Activated naive CD8-positive, alpha-beta T cell treated with anti-CD3 and anti-CD28 coated beads, Interleukin-2, amount 50 U/mL, for 24 hours (primary cell): ENCODE measurements at regions not wholly inside any gene's neighbourhood (a gene's known extent, or its start where the extent isn't known, plus 50 kb on each side); places are given as distances from the start of the nearest gene placed in this dataset.

Experiments
- ATAC-seq: fragments of 150-1000 bp; cut with Tn5 transposase; one replicate; pipeline ENCODE4 v1.10.0; 2021
- DNase-seq: peaks from one replicate; pipeline ENCODE4 v3.0.0; 2021
- H3K27ac Mint-ChIP-seq: one replicate; pipeline ENCODE4 v1.8.0; 2021; ENCODE audit warnings: mild to moderate bottlenecking, mixed read lengths
- H3K27me3 Mint-ChIP-seq: one replicate; pipeline ENCODE4 v1.8.0; 2021; ENCODE audit warnings: mixed read lengths
- H3K36me3 Mint-ChIP-seq: one replicate; pipeline ENCODE4 v1.8.0; 2021; ENCODE audit warnings: low read depth, mixed read lengths
- H3K4me1 Mint-ChIP-seq: one replicate; pipeline ENCODE4 v1.8.0; 2021; ENCODE audit warnings: mixed read lengths
- H3K4me3 Mint-ChIP-seq: one replicate; pipeline ENCODE4 v1.8.0; 2021; ENCODE audit warnings: mild to moderate bottlenecking, moderate library complexity, mixed read lengths
- H3K9me3 Mint-ChIP-seq: one replicate; pipeline ENCODE4 v1.8.0; 2021; ENCODE audit warnings: mixed read lengths

DNA sequence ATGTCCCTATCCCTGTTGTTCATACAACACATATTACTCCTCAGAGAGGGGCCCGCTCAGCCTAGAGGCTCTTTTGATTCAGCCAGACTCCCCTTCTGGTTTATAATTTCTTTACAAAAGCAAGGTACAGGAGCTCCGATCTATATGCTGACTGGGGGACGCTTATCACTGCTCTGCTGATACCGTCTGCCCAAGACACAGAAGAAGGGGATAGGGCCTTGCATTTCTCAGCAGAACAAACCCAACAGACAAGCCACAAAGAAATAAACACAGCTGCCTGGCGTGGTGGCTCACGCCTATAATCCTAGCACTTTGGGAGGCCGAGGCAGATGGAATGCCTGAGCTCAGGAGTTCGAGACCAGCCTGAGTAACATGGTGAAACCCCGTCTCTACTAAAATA is 109.9 kb upstream of the AKIP1 start:
- Mint-ChIP-seq H3K36me3 (no peaks in the 10 kb centered on the region), H3K4me3 (no peak overlapping the region), H3K27me3 (peaks cover 6% of the 10 kb centered on the region), H3K9me3 (no peaks in the 10 kb centered on the region), H3K4me1 (no peaks in the 10 kb centered on the region), H3K27ac (no peak overlapping the region)
- DNase-seq (no peak), ATAC-seq (no peak)

DNA sequence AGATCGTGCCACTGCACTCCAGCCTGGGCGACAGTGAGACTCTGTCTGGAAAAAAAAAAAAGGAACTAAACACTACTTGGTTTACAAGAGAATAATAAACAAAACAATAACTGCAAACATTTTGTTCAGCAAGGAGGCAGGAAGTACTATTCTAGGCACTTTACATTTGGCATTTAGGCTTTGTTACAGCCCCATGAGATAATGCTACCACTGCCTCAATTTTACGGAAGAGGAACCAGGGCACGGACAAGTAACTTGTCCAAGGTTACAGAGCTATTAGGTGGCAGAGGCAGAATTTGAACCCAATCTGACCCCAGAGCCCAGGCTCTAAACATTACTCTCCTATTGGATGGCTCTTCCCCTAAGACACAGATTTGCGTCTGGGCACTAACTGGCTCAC is 108.7 kb upstream of the AKIP1 start:
- Mint-ChIP-seq H3K9me3 (no peaks in the 10 kb centered on the region), H3K36me3 (no peaks in the 10 kb centered on the region), H3K27me3 (peaks cover 6% of the 10 kb centered on the region), H3K4me1 (no peaks in the 10 kb centered on the region), H3K4me3 (no peak overlapping the region), H3K27ac (no peak overlapping the region)
- ATAC-seq = no peak
- DNase-seq = no peak

DNA sequence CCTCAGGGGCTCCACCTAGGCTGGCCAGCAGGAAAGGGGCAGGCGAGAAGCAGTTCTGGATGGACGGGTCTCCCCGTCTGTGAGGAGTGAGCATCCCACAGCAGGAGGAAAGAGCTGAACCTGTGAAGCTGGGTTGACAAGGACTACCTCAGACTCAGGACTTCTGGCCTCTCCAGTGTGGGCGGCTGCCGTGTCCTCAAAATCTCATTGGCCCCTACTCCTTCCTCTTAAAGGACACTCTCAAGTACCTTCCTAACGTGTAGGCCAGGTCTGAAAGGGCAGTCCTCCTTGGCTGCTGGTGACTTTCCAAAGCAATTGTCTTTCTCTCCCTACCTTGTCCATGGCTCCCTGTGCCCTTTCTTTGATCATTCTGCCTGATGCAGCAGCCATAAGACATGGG is 107.0 kb upstream of the AKIP1 start:
- H3K9me3 Mint-ChIP-seq = no peaks in the 10 kb centered on the region
- DNase-seq = no peak

DNA sequence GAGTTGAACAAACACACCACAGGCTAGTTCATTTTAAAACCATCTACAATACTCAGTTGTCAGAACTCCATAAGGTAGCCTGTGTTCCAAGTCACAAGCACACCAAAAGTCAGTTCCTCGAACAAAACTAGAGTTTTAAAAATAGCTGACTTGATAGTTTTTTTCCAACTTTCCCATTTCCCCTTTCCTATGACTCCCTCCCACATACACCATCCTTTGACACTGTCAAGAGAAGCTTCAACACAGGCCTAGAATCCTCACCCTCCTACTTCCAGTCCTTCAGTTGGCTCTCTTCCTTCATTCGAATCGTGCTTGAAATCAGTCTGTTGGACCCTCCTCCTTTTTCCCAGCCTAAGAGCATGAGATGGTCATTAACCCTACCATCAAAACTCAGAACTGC is 105.7 kb upstream of the AKIP1 start:
- Mint-ChIP-seq H3K27me3 (peaks cover 11% of the 10 kb centered on the region), H3K4me3 (no peak overlapping the region), H3K36me3 (no peaks in the 10 kb centered on the region), H3K9me3 (no peaks in the 10 kb centered on the region), H3K27ac (no peak overlapping the region), H3K4me1 (peaks cover 3% of the 10 kb centered on the region)
- ATAC-seq (no peak), DNase-seq (no peak)

More for the DNA sequence above, 107.0 kb upstream of the AKIP1 start:
- Mint-ChIP-seq H3K27ac (no peak overlapping the region), H3K4me1 (no peaks in the 10 kb centered on the region), H3K36me3 (no peaks in the 10 kb centered on the region), H3K27me3 (peaks cover under 1% of the 10 kb centered on the region), H3K4me3 (no peak overlapping the region)
- ATAC-seq = no peak

DNA sequence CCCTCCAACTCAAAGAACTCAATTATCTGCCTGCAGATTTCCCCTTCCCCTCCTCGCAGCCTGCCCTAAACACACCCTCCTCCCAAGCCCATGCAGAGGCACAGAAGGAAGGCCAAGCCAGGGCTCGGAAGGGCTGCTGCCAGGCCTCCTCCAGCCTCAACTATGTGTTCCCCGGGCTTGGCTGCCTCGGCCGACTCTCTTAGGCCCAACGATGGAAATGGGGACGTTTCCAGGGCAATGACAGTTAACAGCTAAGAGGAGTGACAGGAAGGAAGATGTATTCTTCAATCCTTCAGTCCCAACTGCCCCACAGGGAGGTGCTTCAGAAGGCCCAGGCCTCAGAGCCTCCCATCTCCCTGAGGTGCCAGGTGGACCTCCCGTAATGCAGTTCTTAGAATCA is 104.0 kb upstream of the AKIP1 start:
- Mint-ChIP-seq H3K4me1 (peaks cover 7% of the 10 kb centered on the region), H3K4me3 (no peak overlapping the region), H3K9me3 (no peaks in the 10 kb centered on the region), H3K27ac (no peak overlapping the region), H3K36me3 (no peaks in the 10 kb centered on the region), H3K27me3 (peaks cover 16% of the 10 kb centered on the region)
- DNase-seq (no peak), ATAC-seq (no peak)

DNA sequence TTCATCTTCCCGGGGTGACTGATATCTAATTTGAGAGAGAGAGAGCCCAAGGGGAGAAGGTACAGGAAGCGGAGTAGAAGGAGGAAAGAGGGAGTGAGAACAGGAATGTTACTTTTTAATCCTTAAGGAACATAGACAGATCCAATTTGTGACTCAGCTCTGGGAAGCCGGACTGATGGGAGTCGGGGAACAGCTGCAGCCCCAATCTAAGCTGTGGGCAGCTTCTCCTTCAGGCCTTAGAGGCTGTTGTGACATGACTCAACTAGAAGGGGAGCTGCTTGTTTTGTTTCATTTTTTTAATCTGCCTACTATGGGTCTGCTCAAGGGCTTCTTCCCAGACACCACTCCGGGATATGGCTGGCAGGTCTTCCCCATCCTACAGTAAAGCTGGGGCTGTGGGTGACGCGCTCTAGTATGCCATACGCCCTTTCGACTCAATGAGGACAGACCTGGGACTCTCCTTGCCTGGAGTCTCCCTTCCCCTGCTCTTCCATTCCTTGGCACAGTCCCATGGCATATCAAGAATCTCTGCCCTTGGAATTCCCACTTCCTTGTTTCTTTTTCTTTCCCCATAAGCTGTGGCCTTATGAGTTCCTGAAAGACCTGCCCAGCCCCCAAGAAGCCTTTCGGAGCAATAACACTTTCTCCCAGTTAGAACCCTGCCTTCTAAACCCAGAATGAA is 103.3 kb upstream of the AKIP1 start:
- Mint-ChIP-seq H3K36me3 (no peaks in the 10 kb centered on the region), H3K4me3 (no peak overlapping the region), H3K27me3 (peaks cover 16% of the 10 kb centered on the region), H3K9me3 (no peaks in the 10 kb centered on the region), H3K27ac (no peak overlapping the region), H3K4me1 (peaks cover 7% of the 10 kb centered on the region)
- no peak for ATAC-seq
- DNase-seq = no peak

DNA sequence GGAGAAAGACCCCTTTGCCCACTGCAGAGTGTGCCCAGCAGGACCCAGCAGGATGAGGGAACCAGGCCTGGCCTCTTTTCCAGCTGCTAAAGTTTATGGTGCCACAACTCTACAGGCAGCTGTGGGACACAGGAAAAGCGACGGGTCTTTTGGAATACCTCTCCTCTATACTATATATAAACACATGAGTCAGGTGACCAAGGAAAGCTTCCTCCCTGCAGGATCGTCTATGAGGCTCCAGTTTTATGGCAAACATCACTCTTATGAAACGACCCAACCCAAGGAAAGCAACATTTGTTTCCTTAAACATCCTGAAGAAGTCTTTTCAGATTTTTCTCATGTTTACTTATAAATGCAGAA is 102.8 kb upstream of the AKIP1 start:
- no peaks in the 10 kb centered on the region for H3K9me3 Mint-ChIP-seq

DNA sequence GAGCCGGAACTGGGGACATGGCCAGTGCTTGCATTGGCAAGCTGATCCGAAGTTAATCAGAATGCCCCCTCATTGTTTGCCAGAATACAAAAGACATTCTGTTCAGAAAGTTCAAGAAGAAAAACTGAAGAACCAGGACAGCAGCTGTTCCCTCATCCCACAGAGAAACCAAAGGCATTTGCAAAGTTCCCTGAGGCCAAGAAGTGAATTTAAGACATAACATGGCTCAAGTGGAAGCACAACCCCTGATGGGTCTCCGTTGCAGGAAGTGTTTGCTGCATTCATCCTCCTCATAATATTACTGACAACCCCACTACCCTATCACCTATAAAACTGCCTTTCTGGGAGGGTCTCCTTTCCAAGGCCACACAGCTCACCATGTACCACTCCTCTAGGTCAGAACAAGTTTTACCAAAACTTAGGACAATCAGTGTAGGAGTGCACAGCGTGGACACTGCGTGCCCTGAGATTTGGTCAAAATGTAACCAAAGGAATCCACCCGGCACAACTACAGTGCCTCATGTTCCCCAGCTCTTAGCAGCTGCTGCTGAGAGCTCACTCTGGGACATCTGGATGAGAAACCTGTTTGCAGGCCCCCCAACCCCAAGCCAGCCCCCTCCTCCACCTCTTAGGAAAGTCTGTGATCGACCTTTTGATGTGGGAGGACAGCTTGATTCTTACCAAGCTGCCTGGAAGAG is 101.6 kb upstream of the AKIP1 start:
- no peak for DNase-seq
- peaks cover 16% of the 10 kb centered on the region for H3K27me3 Mint-ChIP-seq

More for the DNA sequence above, 102.8 kb upstream of the AKIP1 start:
- peaks cover 16% of the 10 kb centered on the region for H3K27me3 Mint-ChIP-seq
- ATAC-seq (no peak), DNase-seq (no peak)
- no peaks in the 10 kb centered on the region for H3K36me3 Mint-ChIP-seq
- H3K27ac Mint-ChIP-seq = no peak overlapping the region
- no peak overlapping the region for H3K4me3 Mint-ChIP-seq
- peaks cover 7% of the 10 kb centered on the region for H3K4me1 Mint-ChIP-seq

DNA sequence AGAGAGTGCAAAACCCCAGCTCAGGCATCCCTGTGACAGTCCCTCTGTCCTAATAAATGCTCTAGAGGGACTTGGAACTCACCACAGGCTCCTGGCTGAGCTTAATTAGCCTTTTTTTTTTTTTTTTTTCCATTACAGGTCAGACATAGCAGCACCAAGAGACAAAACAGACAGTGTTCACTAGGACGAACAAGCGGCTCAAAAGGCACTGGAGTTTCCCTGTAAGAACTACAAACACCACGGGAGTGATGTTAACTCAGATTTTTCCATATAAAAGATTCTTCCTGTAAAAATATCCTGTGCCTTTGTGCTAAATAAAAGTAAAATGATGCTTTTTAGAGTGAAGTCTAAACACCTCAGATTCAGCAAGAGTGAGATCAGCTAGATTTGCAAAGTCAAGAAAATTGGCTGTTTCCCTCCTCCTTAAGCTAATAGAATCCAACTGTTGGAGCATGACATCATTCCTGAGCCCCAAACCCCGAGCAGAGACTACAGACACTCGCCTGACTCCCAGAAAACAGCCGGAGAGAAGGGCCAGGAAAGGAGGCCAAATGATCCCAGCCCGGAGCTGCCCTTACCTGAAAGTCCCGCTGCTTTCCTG is 101.0 kb upstream of the AKIP1 start:
- no peaks in the 10 kb centered on the region for H3K9me3 Mint-ChIP-seq
- H3K4me1 Mint-ChIP-seq = peaks cover 7% of the 10 kb centered on the region
- no peak overlapping the region for H3K27ac Mint-ChIP-seq
- no peak for DNase-seq
- no peaks in the 10 kb centered on the region for H3K36me3 Mint-ChIP-seq
- H3K27me3 Mint-ChIP-seq = peaks cover 16% of the 10 kb centered on the region
- no peak for ATAC-seq
- H3K4me3 Mint-ChIP-seq = peak overlapping the region; percentile 51

More for the DNA sequence above, 101.6 kb upstream of the AKIP1 start:
- H3K36me3 Mint-ChIP-seq = no peaks in the 10 kb centered on the region
- ATAC-seq = no peak
- H3K4me1 Mint-ChIP-seq = peaks cover 7% of the 10 kb centered on the region
- H3K4me3 Mint-ChIP-seq = no peak overlapping the region
- H3K9me3 Mint-ChIP-seq = no peaks in the 10 kb centered on the region
- no peak overlapping the region for H3K27ac Mint-ChIP-seq

DNA sequence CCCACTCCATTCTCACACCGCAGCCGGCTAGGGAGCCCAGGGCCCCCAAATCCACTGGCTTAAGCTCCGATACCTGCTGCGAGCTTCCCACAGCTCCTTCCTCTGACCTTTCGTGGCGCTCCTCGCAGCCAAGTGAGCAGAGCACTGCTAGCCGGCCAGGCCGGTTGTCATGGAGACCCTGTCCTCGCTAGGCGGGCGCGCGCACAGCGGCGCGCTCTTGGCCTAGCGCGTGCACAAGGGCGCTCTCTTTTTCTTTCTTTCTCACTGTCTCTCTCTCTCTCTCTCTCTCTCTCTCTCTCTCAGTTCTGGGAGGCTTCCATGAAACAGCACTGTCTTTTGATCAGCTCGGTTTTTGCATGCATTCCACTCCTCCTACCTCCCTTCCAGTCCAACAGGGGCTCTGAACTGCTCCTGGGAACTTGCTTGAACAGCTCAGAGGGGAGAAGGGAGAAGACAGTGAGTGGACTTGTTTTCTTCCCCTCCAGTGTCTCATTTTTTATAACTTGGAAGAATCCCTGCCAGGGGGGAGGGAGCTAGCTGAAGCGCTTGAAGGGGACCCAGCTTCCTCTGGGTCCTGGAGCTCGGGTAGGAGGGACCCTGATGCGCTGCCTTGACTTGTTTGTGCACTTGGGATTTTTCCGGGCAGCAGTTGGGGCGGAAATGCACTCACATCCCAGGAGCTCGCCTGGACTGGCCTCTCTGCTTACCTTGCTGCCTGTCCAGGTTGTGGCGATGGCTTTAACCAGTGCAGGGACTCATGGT is 100.3 kb upstream of the AKIP1 start:
- Mint-ChIP-seq H3K4me3 (peak overlapping the region; percentile 51), H3K27me3 (peaks cover 16% of the 10 kb centered on the region), H3K27ac (no peak overlapping the region), H3K36me3 (no peaks in the 10 kb centered on the region), H3K4me1 (peaks cover 7% of the 10 kb centered on the region), H3K9me3 (no peaks in the 10 kb centered on the region)
- ATAC-seq (no peak), DNase-seq (peak; percentile 7)

DNA sequence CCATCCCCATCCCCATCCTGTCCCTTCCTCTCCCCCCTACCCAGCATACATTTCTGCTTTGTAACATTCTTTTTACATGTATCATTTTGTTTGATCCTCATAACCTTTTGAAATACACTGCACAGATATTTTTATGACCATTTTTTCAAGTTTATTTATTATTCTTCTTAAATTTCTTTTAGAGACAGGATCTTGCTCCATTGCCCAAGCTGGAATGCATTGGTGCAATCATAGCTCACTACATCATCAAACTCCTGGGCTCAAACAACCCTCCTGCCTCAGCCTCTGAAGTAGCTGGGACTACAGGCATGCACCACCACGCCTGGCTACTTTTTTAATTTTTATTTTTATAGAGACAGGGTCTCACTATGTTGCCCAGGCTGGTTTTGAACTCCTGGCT is 99.4 kb upstream of the AKIP1 start:
- H3K4me3 Mint-ChIP-seq = no peak overlapping the region
- ATAC-seq (no peak), DNase-seq (no peak)
- no peaks in the 10 kb centered on the region for H3K9me3 Mint-ChIP-seq
- no peak overlapping the region for H3K27ac Mint-ChIP-seq
- peaks cover 16% of the 10 kb centered on the region for H3K27me3 Mint-ChIP-seq
- peaks cover 7% of the 10 kb centered on the region for H3K4me1 Mint-ChIP-seq
- no peaks in the 10 kb centered on the region for H3K36me3 Mint-ChIP-seq

DNA sequence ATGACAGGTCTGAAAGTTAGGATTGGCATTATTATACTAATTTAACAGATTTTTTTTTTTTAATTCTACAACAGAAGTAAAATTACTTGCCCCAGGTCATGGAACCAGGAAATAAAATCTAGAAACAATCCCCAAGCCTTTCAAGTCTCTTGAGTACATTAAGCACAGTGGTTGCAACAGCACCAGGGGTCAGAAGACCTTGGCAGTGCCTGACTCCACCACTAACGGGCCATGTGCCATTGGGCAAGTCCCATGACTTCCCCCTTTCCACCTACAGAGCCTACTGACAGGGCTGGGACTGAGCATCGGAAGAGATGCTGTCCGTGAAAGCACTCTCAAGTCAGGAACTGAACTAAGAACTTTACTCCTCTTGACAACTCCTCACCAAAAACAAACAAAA is 98.6 kb upstream of the AKIP1 start:
- no peak for DNase-seq
- no peaks in the 10 kb centered on the region for H3K9me3 Mint-ChIP-seq
- no peak for ATAC-seq

DNA sequence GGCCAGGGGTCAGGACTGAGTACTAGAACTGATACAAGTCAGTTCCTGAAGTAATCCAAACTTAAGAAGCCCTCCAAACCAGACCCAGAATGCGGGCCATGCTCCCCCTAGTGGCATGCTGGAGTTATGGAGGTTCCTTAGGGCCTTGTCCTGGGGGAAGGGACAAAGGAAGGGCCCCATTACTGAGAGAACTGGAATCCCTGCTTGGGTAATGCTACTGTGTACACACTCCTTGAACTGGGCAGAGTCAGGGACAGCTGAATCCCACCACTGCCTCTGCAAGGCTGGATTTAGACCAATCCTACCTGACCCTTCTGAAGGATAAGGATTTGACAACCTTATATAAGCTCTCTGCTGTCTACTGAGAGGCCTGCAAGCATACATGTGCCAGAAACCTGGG is 97.3 kb upstream of the AKIP1 start:
- Mint-ChIP-seq H3K4me3 (no peak overlapping the region), H3K27ac (no peak overlapping the region), H3K27me3 (peaks cover 16% of the 10 kb centered on the region), H3K9me3 (no peaks in the 10 kb centered on the region), H3K4me1 (peaks cover 7% of the 10 kb centered on the region), H3K36me3 (no peaks in the 10 kb centered on the region)
- peak; percentile 60 for ATAC-seq
- DNase-seq = peak; percentile 68

More for the DNA sequence above, 98.6 kb upstream of the AKIP1 start:
- Mint-ChIP-seq H3K27ac (no peak overlapping the region), H3K36me3 (no peaks in the 10 kb centered on the region), H3K4me1 (peaks cover 7% of the 10 kb centered on the region), H3K27me3 (peaks cover 16% of the 10 kb centered on the region), H3K4me3 (no peak overlapping the region)

DNA sequence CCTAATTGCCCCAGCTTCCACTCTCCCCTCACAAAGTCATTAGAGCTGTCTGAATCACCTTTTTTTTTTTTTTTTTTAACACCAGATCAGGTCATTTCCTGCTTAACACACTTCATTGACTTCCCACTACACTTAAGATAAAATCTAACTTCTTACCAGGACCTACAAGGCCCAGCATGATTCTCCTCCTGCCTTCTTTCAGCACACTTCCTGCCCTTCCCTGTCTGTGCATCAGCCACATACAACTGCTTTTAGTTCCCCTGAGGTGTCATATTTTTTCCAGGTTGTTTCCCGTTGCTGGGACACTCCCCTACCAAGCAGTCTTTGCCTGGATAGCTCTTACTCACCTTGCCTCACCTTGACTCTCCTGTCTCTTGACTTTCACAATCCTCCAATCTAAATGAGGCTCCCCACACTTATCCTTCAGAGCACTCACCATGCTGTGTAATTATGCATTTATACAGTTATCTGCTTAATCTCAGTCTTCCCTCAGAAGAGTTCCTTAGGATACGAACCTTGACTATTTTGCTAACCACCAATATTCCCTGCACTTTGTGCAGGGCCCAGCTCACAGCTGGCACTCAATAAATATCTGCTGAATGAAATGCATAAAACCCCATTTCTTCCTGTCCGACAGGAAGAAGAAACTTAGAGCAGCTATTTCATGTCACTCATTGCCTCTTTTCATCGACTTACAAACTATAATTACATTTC is 96.6 kb upstream of the AKIP1 start:
- no peak for DNase-seq
- Mint-ChIP-seq H3K27ac (no peak overlapping the region), H3K4me1 (peaks cover 7% of the 10 kb centered on the region), H3K27me3 (peaks cover 13% of the 10 kb centered on the region), H3K4me3 (no peak overlapping the region), H3K9me3 (no peaks in the 10 kb centered on the region), H3K36me3 (no peaks in the 10 kb centered on the region)
- no peak for ATAC-seq
